CD14-positive monocyte (primary cell): ENCODE measurements at regions not wholly inside any gene's neighbourhood (a gene's known extent, or its start where the extent isn't known, plus 50 kb on each side); places are given as distances from the start of the nearest gene placed in this dataset.

Source experiments
- DNase-seq, 3 donors: peaks; one replicate each; pipeline ENCODE4 v3.0.0-alpha.2; 2011 to 2022
- H2AFZ ChIP-seq: 2 replicates; pipeline ENCODE4 v1.6.0; 2012; ENCODE audit warnings: mild to moderate bottlenecking, low read depth, low read length, inconsistent platforms; ENCODE audit not compliant: insufficient read depth, poor library complexity, severe bottlenecking
- H3K27ac ChIP-seq, 2 donors: 1 replicate in 1 of 2; 2 replicates in 1 of 2; pipeline ENCODE4 v1.5.1; 2012 to 2013; ENCODE audit warnings: low read length in 2 of 2, control low read depth in 1 of 2, inconsistent platforms in 1 of 2, low read depth in 1 of 2, mild to moderate bottlenecking in 1 of 2
- H3K27me3 ChIP-seq, 2 donors: one replicate each; pipeline versions ENCODE4 v1.6.0 to v1.6.1; 2011 to 2013; ENCODE audit warnings: low read length in 2 of 2; ENCODE audit not compliant: control insufficient read depth in 2 of 2, insufficient read depth in 2 of 2
- H3K36me3 ChIP-seq, 2 donors: replicated peaks in 1 of 2; 1 replicate in 1 of 2; 2 replicates in 1 of 2; pipeline versions ENCODE4 v1.5.1 to v1.6.1; 2012 to 2013; ENCODE audit warnings: low read length in 2 of 2, control low read depth in 1 of 2, inconsistent platforms in 1 of 2, mild to moderate bottlenecking in 1 of 2; ENCODE audit not compliant: insufficient read depth in 2 of 2, control insufficient read depth in 1 of 2
- H3K4me1 ChIP-seq, 2 donors: 1 replicate in 1 of 2; 2 replicates in 1 of 2; pipeline versions ENCODE4 v1.5.1 to v1.6.1; 2012 to 2013; ENCODE audit warnings: low read length in 2 of 2, control low read depth in 1 of 2, inconsistent platforms in 1 of 2, mild to moderate bottlenecking in 1 of 2, moderate library complexity in 1 of 2; ENCODE audit not compliant: insufficient read depth in 2 of 2, control insufficient read depth in 1 of 2
- H3K4me2 ChIP-seq: replicated peaks from 2 replicates; pipeline ENCODE3; 2012; ENCODE audit warnings: low read length, moderate library complexity, mild to moderate bottlenecking; ENCODE audit not compliant: poor library complexity, severe bottlenecking; ENCODE audit errors: extremely low read depth
- H3K4me3 ChIP-seq, 3 experiments: fragments of 200-600 bp in 1 of 3; sonication (generic) in 1 of 3; replicated peaks in 1 of 3; 1 replicate in 2 of 3; 2 replicates in 1 of 3; pipeline ENCODE4 v1.5.1; 2011 to 2013; ENCODE audit warnings: low read length in 3 of 3, mild to moderate bottlenecking in 3 of 3, control low read depth in 2 of 3, low read depth in 2 of 3, inconsistent platforms in 1 of 3, moderate library complexity in 1 of 3
- H3K79me2 ChIP-seq: 2 replicates; pipeline ENCODE4 v1.6.0; 2012; ENCODE audit warnings: mild to moderate bottlenecking, control low read depth, inconsistent platforms, low read length, moderate library complexity; ENCODE audit not compliant: insufficient read depth
- H3K9ac ChIP-seq: 2 replicates; pipeline ENCODE4 v1.6.0; 2017; ENCODE audit warnings: low read length, mild to moderate bottlenecking; ENCODE audit not compliant: insufficient read depth, poor library complexity, severe bottlenecking
- H3K9me3 ChIP-seq, 2 donors: replicated peaks in 1 of 2; 1 replicate in 1 of 2; 2 replicates in 1 of 2; pipeline versions ENCODE4 v1.5.1 to v1.6.1; 2012 to 2013; ENCODE audit warnings: low read length in 2 of 2, control low read depth in 1 of 2; ENCODE audit not compliant: control insufficient read depth in 1 of 2, insufficient read depth in 1 of 2
- H4K20me1 ChIP-seq: 2 replicates; pipeline ENCODE4 v1.6.0; 2012; ENCODE audit warnings: mild to moderate bottlenecking, low read length, control low read depth, moderate library complexity; ENCODE audit not compliant: insufficient read depth
- H3K27ac Mint-ChIP-seq, 7 donors: one replicate each; pipeline ENCODE4 v1.8.0; 2020; ENCODE audit warnings: mild to moderate bottlenecking in 7 of 7, mixed read lengths in 7 of 7, moderate library complexity in 6 of 7, inconsistent platforms in 2 of 7
- H3K27me3 Mint-ChIP-seq, 3 donors: one replicate each; pipeline ENCODE4 v1.8.0; 2021 to 2022; ENCODE audit warnings: low read depth in 3 of 3, mild to moderate bottlenecking in 3 of 3, mixed read lengths in 3 of 3, moderate library complexity in 3 of 3, inconsistent platforms in 1 of 3
- H3K36me3 Mint-ChIP-seq, 2 donors: one replicate each; pipeline ENCODE4 v1.8.0; 2020; ENCODE audit warnings: mixed read lengths in 2 of 2, inconsistent platforms in 1 of 2, mild to moderate bottlenecking in 1 of 2
- H3K4me1 Mint-ChIP-seq: one replicate; pipeline ENCODE4 v1.8.0; 2020; ENCODE audit warnings: mild to moderate bottlenecking, mixed read lengths
- H3K4me3 Mint-ChIP-seq, 2 donors: one replicate each; pipeline ENCODE4 v1.8.0; 2020; ENCODE audit warnings: mild to moderate bottlenecking in 2 of 2, mixed read lengths in 2 of 2, moderate library complexity in 1 of 2
- H3K9me3 Mint-ChIP-seq, 7 donors: one replicate each; pipeline ENCODE4 v1.8.0; 2020 to 2022; ENCODE audit warnings: mixed read lengths in 7 of 7, mild to moderate bottlenecking in 6 of 7, moderate library complexity in 6 of 7, inconsistent platforms in 2 of 7
- WGBS: methylation state at CpG from one replicate; pipeline ENCODE4 v1.1.5; 2013; ENCODE audit warnings: missing lambda C conversion rate; ENCODE audit not compliant: insufficient coverage; 5-methylcytosine and 5-hydroxymethylcytosine counted together
- intact Hi-C, 2 donors: fragments of 100-400 bp; cut with micrococcal nuclease; formaldehyde crosslinking; loops; one replicate each; pipeline versions ENCODE4 v1.15.0 to v1.15.1; 2023
- TF ChIP-seq, protein P1 (sequence below): fragments of 200-600 bp; IDR thresholded peaks from one replicate; pipeline ENCODE4 v1.8.0; 2022; ENCODE audit warnings: antibody characterized with exemption, mild to moderate bottlenecking

DNA sequence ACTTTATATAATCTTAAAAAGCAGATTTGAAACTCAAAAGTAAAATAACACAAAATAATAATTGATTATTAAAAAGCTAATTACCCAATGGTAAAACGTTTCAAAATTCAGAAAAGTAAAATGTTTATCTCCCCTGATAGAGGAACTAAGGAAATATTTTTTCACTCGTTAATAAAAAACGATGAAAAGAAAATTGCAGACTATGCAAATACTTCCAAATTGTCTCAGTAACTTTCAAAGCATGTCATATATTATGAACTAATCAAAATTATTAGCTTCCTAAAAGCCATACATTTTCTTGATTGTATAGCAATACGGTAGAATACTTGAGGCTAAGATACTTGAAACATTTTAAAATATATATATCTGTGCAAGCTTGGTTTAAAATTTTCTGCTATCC lies 366.3 kb downstream of the TLL1 start:
- Histone ChIP-seq H3K4me1 (no peaks in the 10 kb centered on the region), H3K9me3 (no peaks in the 10 kb centered on the region), H3K79me2 (no peaks in the 10 kb centered on the region), H4K20me1 (no peaks in the 10 kb centered on the region), H3K27me3 (no peaks in the 10 kb centered on the region), H3K27ac (no peak overlapping the region), H3K4me2 (no peak overlapping the region), H3K4me3 (no peak overlapping the region), H3K9ac (no peak overlapping the region), H2AFZ (no peak overlapping the region), H3K36me3 (no peaks in the 10 kb centered on the region)
- no peaks in the 10 kb centered on the region for H3K4me1 Mint-ChIP-seq
- no CpG with 5 or more reads among the region's 4 CpGs for WGBS
- H3K9me3 Mint-ChIP-seq, result peaks cover 0 to 5% (median 3%) of the 10 kb centered on the region in 7 donors
- no peak overlapping the region for H3K27ac Mint-ChIP-seq
- no peaks in the 10 kb centered on the region for H3K36me3 Mint-ChIP-seq
- no peak overlapping the region for H3K4me3 Mint-ChIP-seq
- TF ChIP-seq, protein P1, sequence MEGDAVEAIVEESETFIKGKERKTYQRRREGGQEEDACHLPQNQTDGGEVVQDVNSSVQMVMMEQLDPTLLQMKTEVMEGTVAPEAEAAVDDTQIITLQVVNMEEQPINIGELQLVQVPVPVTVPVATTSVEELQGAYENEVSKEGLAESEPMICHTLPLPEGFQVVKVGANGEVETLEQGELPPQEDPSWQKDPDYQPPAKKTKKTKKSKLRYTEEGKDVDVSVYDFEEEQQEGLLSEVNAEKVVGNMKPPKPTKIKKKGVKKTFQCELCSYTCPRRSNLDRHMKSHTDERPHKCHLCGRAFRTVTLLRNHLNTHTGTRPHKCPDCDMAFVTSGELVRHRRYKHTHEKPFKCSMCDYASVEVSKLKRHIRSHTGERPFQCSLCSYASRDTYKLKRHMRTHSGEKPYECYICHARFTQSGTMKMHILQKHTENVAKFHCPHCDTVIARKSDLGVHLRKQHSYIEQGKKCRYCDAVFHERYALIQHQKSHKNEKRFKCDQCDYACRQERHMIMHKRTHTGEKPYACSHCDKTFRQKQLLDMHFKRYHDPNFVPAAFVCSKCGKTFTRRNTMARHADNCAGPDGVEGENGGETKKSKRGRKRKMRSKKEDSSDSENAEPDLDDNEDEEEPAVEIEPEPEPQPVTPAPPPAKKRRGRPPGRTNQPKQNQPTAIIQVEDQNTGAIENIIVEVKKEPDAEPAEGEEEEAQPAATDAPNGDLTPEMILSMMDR, result no peak
- intact Hi-C loops, result no loop called here
- DNase-seq, result no peak
- H3K27me3 Mint-ChIP-seq, result peaks cover 0 to under 1% (median 0%) of the 10 kb centered on the region in 3 donors

- H3K9me3 Mint-ChIP-seq, result no peaks in the 10 kb centered on the region
- 72% methylated on average over 2 of the region's 4 CpGs for WGBS
- no peak for DNase-seq
These were observed 379.7 kb downstream of the TLL1 start for GRCh38 chr4:166252487-166253402.

More at GRCh38 chr4:166252487-166253402, 379.7 kb downstream of the TLL1 start:
- H3K27me3 Mint-ChIP-seq, result peaks cover 0 to 1% (median 0%) of the 10 kb centered on the region in 3 donors
- Histone ChIP-seq H2AFZ (no peak overlapping the region), H3K27me3 (no peaks in the 10 kb centered on the region), H4K20me1 (no peaks in the 10 kb centered on the region), H3K9me3 (no peaks in the 10 kb centered on the region), H3K79me2 (no peaks in the 10 kb centered on the region), H3K27ac (no peak overlapping the region), H3K36me3 (no peaks in the 10 kb centered on the region), H3K4me1 (no peaks in the 10 kb centered on the region), H3K4me2 (no peak overlapping the region), H3K9ac (no peak overlapping the region), H3K4me3 (no peak overlapping the region)
- TF ChIP-seq, protein P1, result no peak
- no peak overlapping the region for H3K27ac Mint-ChIP-seq
- intact Hi-C loops, result no loop called here
- no peaks in the 10 kb centered on the region for H3K4me1 Mint-ChIP-seq
- H3K36me3 Mint-ChIP-seq, result no peaks in the 10 kb centered on the region
- H3K4me3 Mint-ChIP-seq, result no peak overlapping the region
